ENCODE measurements at regions not wholly inside any gene's neighbourhood (a gene's known extent, or its start where the extent isn't known, plus 50 kb on each side); places are given as distances from the start of the nearest gene placed in this dataset.
A peak's percentile ranks its signal among the peaks of the same experiment; 100 is the strongest.

- DNase-seq (ENCODE audit: low read depth): no peak
- H3K4me3 ChIP-seq (ENCODE audit: low read depth, low read length): no peak overlapping the region
- TF ChIP-seq CTCF (conservative IDR thresholded peaks at IDR 0.05; ENCODE audit: low read depth, low read length): no peak
These were observed 234.1 kb downstream of the FOXL1 start for GRCh38 chr16:86812363-86812970.

GRCh38 chr16:86814256-86814655 is 235.9 kb downstream of the FOXL1 start:
- DNase-seq (ENCODE audit: low read depth): no peak
- no peak for TF ChIP-seq CTCF (conservative IDR thresholded peaks at IDR 0.05; ENCODE audit: low read depth, low read length)

GRCh38 chr16:86816930-86817625 is 238.7 kb downstream of the FOXL1 start:
- DNase-seq (ENCODE audit: low read depth): no peak
- no peak for TF ChIP-seq CTCF (conservative IDR thresholded peaks at IDR 0.05; ENCODE audit: low read depth, low read length)
- H3K4me3 ChIP-seq (ENCODE audit: low read depth, low read length): no peak overlapping the region

More at GRCh38 chr16:86814256-86814655, 235.9 kb downstream of the FOXL1 start:
- no peak overlapping the region for H3K4me3 ChIP-seq (ENCODE audit: low read depth, low read length)

GRCh38 chr16:86818671-86819532 is 240.6 kb downstream of the FOXL1 start:
- no peak for TF ChIP-seq CTCF (conservative IDR thresholded peaks at IDR 0.05; ENCODE audit: low read depth, low read length)
- no peak overlapping the region for H3K4me3 ChIP-seq (ENCODE audit: low read depth, low read length)
- DNase-seq (ENCODE audit: low read depth): no peak

- H3K4me3 ChIP-seq (ENCODE audit: low read depth, low read length): no peak overlapping the region
- peak; percentile 65 for TF ChIP-seq CTCF (conservative IDR thresholded peaks at IDR 0.05; ENCODE audit: low read depth, low read length)
- DNase-seq (ENCODE audit: low read depth): peak; percentile 51
These were observed 241.2 kb downstream of the FOXL1 start for GRCh38 chr16:86819533-86819892.

- no peak overlapping the region for H3K4me3 ChIP-seq (ENCODE audit: low read depth, low read length)
- DNase-seq (ENCODE audit: low read depth): no peak
- no peak for TF ChIP-seq CTCF (conservative IDR thresholded peaks at IDR 0.05; ENCODE audit: low read depth, low read length)
These were observed 243.5 kb downstream of the FOXL1 start for GRCh38 chr16:86821895-86822294.
